A172 (cell line): ENCODE measurements at regions not wholly inside any gene's neighbourhood (a gene's known extent, or its start where the extent isn't known, plus 50 kb on each side); places are given as distances from the start of the nearest gene placed in this dataset.
A peak's percentile ranks its signal among the peaks of the same experiment; 100 is the strongest.

ENCODE experiments used
- DNase-seq: peaks from one replicate; pipeline ENCODE4 v3.0.0-alpha.2; 2015; ENCODE audit warnings: low spot score

DNA sequence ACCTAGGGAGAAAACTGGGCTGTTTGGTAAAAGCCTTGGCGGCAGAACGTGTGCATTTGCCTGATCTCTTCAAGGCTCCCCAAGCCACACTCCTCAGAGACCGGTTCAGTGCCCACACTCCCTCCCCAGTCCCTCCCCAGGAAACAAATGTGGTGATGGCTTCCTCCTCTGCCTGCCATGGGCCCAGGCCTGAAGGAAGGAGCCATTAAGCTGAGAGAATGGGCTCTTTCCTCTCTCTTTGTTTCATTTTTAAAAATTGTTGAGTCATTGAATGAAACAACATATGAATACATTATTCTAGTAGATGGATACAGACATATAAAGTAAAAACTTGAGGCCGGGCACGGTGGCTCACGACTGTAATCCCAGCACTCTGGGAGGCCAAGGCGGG is 50.6 kb upstream of the YWHAQ start:
- no peak for DNase-seq

DNA sequence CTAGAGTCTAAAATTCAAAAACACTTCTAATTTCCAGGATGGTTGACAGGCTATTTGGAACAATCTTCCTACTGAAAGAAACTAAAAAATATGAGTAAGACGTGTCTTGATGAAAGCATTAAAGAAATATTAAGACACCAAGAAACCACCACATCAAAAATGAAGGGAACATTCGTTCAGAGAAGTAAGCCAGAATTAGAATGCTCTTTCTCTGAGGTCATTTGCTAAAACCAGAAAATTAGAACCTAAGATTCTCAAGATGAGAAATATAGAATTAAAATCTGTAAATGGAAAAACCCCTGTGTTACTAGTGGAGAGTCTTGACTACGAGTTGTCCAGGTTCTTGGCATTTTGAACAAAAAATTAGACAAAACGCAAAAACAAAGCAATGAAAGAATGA is 54.8 kb upstream of the YWHAQ start:
- no peak for DNase-seq

DNA sequence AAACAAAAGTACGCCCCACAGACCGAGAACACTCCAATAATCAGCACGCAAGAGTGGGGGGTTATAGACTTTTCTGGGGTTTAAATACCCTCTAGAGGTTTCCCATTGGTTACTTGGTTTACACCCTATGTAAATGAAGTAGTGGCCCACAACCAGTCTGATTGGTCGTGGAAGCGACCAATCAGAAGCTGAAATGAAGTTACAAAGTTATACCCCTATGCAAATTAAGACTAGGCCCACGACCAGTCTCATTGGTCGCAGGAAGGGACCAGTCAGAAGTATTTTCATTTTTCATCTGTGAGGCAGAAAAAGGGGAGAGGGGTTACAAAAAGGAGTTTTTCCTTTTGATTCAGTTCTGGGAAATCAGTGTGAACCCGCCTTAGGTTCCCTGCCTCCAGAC is 55.3 kb upstream of the YWHAQ start:
- DNase-seq = peak; percentile 41

DNA sequence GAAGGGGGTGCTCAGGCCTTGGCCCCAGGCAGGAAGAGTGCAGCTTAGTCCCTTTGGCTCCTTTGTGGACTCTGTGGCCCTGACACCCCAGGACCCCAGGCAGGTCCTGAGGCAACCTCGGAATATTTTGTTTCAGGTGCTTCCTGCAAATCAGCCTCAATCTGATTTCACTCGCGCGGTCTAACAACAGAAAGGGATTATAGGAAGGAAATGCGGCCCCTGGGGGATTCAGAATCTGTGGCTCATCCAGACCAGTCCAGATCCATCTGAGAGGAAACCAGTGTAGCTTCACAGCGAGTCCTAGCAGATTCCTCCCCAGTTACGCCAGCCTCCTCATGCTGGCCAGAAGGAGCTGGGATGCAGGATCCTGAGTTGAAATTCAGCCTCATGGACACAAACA is 59.5 kb upstream of the YWHAQ start:
- DNase-seq = peak; percentile 93

DNA sequence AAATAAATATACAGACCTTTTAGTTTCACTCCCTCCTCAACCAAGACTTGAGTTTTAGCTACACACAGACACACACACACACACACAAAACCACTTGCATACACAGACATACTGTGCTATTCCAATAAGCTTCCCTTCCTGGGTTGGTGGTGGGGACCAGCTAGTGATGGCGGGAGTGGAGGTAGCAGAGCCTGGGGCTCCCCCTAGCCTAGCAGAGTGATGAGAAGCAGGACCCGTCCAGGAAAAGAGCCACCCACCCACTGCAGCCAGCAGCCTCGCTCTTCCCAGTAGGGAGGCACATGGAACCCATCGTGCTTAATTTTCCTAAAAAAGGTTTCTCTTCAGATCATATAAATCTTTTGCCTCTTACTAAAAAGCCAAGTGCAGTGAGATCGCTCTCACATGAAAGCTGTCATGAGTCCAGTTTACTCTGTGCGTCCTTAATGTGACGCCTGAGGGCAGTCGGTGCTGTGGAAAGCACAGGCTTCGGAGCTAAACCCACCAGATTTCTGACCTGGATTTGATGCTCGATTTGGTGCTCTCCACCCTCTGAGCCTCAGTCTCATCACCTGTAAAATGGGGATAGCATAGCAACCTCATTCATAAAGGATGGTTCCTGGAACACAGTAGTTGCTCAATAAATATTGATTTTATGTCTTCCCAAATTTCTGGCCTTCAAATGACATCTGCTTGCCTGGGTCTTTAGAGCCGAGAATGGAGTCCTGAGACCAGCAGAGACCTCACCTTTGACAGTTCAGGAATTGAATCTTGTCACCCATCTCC is 60.1 kb upstream of the YWHAQ start:
- DNase-seq = peak; percentile 34

DNA sequence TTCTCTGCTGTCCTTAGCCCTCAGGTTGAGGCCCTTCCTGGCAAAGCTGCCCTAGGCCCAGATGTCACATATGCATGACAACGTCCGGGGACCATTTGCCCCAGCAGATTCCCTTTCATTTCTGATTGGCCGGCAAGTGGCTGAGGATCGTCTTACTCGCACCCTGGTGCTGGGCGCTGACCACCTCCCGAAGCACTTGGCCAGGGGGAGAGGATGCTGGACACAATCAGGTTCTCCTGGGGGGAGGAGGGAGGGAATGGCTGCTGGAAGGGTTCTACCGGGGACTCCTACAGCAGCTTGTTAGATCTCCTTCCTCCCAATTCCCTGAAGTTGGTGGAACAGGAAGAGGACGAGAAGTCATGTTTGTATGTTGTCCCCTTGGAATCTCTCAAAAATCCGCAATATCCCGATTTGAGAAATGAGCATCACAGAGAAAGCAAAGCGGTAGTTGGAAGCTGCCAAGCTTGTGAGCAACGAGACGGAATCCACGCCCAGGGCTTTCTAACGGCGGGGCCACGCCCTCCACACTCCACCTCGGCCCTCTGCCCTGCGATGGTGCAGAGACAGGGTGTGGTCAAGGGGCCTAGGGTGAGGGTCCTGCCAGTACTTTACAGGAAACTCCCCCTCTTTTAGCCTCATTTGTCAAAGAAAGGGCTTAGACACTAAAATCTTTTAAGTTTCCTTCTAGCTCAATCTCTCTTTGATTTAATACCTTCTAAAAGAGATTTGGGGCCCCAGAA is 61.8 kb upstream of the YWHAQ start:
- DNase-seq = peak; percentile 88

DNA sequence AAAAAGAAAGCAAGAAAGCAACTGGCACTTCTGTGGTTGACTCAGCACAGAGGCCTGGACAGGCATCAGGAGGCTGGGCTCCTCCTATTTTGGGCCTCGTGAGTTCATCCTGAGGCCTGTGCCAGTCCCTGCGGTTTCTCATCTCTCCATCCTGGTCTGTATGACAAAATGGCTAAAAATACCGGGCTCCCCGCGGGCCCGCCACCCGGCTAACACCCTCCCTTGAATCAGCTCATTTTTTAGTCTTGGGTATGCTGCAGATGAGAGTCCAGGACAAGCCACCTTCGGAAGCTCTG is 62.3 kb upstream of the YWHAQ start:
- DNase-seq = peak; percentile 97

DNA sequence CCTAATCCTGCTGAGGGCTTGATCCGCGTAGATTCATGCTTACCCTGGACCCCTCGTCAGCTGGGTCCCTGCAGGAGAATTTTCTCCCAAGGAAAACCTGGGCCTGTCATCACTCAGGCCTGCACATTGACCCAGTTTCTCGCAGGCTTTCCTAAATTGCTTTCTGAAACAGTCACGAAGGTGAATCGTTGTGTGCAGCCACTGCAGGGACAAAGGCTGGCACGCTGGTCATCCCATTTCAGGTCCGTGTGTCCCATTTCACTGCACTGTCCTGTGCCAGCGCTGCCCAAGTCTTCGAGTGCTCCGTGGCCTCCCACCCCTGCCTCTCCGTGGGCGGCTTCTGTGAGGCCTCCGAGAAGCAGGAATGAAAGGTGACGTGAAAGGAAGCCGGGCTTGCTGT is 62.8 kb upstream of the YWHAQ start:
- no peak for DNase-seq

DNA sequence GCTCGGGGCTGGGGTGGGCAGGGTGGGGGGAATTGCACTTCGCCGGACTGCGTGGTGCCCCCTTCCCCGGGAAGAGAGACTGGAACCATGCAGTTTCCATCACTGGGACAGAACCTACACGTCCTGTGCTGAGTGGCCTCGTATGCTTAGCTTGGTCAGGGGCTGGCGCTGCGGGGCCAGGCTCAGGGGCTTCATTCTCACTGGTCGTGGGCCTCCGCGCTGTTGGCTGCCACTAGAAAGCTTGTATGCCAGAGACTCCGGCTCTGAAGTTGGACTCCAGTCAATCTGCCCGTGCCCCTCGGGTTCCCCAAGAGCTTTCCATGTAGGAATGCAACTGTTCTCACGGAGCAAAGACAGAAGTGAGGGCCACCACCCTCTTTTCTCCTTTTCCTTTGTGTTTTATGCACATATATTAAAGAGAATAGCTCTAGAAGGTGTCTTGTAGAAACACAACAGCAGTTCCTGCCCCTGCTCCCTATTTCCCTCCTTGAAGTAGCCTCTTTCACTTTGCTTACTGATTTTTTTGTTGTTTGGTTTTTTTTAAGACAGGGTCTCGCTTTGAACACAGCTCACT is 64.0 kb upstream of the YWHAQ start:
- DNase-seq = no peak

DNA sequence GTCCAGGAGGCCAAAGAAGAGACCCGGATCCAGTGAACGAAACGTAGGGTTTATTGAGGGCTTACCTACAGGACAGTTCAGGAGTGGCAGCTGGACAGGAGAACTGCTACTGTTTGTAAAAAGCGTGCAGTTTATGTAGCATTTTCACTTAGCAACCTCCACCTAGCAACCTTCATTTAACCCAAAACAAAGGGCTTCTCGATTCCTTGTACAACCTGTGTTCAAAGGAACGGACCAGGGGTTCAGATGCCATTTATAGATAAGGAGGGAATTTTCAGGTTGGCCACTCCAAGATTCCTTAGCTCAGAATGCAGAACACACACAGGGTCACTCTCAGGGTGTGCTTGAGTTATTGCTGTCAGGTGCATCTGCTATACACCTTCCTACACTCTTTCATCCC is 65.1 kb upstream of the YWHAQ start:
- DNase-seq = no peak

DNA sequence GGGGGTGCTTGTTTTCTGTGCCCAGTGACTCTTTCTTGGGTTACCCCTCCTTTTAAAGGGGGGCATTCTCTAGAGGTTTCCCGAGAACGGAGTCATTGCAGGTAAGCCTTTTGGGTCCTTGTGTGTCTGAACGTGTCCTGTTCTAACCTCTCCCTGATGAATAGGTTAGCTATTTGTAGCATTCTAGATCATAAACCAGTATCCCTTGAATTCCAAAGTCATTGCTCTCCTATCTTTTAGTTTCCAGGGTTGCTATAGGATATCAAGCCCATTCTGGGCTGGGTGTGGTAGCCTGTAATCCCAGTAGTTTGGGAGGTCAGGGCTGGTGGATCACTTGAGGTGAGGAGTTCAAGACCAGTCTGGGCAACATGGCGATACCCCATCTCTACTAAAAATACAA is 65.9 kb upstream of the YWHAQ start:
- DNase-seq = no peak

DNA sequence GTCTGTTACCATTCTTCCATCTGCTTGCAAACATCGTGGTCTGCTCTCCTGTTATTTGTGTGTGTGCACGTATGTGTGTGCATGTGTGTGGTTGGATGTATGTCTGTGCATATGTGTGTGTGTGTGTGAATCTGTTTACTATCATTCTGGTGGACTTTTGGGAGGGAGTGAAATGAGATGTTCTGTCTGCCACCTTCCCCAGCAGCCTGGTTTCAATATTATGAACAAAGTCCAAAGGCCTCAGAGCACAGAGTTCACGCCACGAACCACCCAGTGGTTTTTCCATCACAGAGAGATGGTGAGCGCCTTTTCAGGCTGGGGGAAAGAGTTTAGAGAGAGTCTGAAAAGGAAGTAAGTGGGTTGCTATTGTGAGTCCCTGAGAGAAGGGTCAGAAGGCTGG is 67.1 kb upstream of the YWHAQ start:
- no peak for DNase-seq

DNA sequence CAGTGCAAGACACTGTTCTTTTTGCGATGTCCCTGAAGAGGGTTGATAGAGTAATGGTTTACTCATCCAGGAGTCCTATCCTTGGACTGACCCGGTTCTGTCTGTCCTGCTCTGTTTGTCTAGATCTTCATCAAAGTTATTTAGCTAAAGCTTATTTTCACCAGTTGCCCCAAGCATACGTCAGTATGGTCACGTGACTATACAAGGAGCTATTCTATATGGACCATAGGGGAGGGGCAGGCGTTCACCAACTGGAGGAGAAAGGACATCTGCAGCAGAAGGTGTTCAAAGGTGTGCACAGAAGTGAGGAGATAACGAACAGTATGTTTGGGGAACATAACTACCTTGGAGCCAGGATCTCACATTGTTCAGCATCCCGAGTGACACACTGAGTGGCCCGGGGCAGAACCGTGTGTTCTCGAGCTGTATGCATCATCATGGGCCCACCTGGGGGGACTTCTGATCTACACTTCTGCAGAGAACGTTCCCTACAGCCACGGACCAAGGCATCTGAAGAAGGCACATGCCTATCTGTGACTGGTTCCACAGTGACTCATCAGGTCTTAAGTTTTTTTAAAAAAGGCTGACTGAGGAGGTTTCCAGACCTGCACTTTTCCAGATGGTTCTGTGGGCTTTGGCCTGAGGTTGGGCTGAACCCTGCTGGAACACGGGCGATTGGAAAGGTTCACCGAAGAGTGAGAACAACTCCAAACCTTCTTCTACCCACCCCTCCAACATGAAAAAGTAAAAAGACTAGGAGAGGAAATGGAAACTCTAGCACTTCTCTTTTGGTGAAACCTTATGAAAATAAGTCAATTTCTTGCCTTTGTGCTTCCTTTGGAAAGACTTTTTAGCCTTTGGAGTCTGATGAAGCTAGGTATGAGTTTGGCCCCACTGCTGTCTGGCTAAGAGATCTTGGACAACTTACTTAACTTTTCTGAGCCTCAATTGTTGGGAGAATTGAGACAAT is 68.6 kb upstream of the YWHAQ start:
- peak; percentile 63 for DNase-seq

DNA sequence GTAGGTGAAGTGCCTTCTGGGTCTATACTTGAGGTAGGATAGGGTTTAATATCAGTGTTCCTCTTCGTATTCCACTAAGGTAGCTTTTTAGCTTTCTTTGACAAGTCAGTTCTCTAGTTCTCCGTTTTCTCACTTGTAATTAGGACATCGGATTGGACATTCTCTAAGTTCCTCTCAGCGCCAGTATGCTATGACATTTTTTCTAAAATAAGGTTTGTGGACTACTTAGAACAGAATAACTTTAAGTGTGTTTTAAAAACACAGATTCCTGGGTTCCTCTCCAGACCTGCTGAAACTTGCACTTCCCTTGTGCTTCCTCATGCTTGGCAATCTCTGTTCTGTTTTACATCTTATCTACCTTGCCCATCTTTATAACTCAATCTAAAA is 69.3 kb upstream of the YWHAQ start:
- no peak for DNase-seq

DNA sequence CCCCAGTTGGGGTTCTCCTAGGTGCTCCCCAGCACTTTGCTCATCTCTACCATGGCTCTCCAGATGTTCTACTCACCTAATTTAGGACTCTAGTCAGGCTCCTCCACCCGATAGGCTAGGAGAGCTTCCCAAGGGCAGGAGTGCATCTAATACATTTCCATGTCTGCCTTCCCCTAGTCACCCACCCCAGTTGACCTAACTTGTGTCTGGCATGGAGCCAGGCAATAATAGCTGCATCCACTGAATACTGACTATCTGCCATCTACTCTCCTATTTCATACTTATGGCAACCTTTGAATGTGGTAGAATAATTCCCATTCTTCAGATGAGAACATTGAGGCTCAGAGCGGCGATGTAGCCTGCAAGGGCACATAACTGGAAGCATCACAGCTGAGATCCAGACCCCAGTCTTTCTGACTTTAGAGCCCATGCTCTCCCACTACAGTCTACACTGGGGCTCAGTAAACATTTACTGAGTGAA is 71.8 kb upstream of the YWHAQ start:
- no peak for DNase-seq

DNA sequence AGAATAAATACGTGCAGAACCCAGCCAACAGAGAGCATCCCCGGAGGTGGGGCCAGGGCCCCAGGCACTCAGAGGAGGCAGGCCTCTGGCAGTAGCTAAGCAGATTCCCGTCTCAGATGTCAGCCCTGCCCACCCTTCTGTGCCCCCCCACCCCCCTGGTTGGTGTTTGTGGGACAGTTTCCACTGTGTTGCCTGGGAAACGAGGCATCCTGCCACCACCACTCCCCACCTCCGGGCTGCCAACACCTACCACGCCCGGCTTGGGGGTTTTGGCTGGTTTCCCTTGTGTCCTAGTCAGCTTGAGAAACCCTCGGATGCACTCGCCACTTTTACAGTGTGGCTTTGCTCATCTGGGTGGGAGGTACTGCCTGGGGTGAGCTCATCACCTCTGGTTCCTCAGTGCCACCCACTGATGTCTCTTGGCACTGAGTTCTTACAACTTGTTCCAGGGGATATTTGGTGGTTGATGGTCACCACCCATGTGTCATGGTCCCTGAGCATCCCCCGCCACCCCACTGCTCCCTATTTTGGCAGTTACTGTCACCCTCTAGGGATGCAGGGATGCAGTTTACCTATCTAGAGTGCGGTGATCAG is 72.4 kb upstream of the YWHAQ start:
- peak; percentile 98 for DNase-seq

DNA sequence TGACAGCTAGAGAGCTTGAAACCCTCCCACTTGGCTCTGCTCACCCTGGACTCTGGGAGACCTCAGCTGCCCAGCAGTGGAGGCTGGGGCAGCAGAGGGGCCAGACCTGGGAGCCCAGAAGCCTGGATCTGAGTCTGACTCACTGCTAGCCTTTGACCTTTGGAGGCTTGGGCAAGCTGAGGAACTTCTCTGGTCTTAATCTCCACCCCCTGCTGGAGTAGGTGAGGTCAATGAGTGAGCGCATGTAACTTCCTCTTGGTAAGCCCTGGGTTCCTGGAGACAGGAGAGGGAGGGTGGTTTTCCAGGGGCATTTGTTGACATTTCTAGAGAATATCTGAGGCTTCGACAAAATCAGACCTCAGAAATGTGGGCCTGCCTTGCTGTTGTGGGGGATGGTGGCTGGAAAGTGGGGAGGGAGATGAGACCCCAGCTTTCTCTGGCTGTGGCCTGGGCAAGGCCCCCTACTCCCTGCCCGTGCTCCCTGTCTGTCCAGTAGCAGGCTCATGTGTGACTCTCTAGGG is 73.0 kb upstream of the YWHAQ start:
- peak; percentile 97 for DNase-seq

DNA sequence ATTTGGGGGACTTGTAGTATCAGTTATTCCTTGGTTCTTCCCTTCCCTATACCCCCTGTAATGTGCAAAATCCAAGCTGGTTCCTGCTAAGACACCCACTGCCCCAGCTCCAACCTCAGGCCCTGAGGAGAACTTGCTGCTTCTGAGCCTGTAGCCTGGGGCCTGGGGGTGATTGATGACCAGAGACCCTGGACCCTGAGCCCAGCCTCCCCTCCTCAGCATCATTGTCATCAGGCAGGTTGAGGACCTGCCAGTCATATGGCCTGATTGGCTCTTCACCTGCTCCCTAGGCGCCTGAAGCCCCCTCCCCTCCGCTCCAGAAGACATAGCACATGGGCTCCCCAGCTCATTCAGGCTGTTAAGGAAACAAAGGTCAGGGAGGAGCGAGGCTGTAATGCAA is 73.8 kb upstream of the YWHAQ start:
- DNase-seq = no peak

DNA sequence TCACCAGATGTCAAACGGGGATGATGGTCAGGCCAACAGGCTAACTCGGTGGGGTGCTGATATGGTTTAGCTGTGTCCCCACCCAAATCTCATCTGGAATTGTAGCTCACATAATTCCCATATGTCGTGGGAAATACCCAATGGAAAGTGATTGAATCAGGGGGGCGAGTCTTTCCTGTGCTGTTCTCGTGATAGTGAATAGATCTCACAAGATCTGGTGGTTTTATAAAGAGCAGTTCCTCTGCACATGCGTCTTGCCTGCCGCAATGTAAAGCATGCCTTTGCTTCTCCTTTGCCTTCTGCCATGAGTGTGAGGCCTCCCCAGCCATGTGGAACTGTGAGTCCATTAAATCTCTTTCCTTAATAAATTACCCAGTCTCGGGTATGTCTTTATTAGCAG is 74.4 kb upstream of the YWHAQ start:
- DNase-seq = no peak

DNA sequence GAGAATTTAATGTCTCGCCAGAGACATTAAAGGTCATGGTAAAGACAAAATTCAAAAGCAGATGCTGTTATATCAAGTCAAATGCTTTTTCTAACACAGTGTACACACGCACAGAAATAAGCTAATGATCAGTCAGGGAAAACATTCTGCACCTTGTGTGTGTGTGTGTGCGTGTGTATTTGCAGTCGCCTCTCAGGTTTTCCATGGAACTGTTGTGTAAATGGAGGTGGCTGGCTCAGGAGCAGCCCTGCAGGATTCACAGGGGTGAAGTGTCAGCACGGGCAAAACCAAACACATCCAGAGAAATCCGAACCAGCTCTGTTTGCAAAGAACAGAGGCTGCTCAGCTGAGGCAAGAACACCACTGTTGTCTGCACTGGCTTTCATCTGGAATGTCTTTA is 76.2 kb upstream of the YWHAQ start:
- no peak for DNase-seq

DNA sequence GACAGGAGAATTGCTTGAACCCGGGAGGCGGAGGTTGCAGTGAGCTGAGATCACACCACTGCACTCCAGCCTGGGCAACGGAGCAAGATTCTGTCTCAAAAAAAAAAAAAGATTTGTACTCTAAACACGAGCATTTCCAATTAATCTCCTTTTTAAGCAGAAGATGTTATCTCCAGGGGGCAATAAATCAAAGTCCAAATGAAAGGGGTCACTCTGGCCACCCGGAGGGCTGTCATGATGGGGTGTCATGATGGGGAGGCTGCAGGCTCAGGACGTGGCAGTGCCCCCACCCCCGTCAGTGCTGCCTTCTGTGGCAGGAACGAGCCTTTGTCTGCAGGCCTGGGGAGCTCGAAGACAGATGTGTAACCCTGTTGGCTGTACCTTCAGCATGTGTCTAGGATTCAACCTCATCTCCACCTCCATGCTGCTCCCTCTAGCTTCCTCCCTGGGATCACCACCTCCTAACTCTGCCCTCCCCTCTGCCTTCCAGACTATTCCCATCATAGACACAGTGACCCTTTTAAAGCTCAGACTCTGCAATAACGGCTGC is 76.9 kb upstream of the YWHAQ start:
- no peak for DNase-seq
